NOMO-1 treated with dmso at 0.1 percent for 144 hours (cell line): ENCODE measurements at regions not wholly inside any gene's neighbourhood (a gene's known extent, or its start where the extent isn't known, plus 50 kb on each side); places are given as distances from the start of the nearest gene placed in this dataset.
A peak's percentile ranks its signal among the peaks of the same experiment; 100 is the strongest.

Experiments used
- DNase-seq: peaks from one replicate; lab custom pipeline; 2025; ENCODE audit not compliant: unreplicated experiment; lab: John Stamatoyannopoulos, UW

- no peak for DNase-seq
Measured at GRCh38 chr2:217691920-217692666, 310.7 kb downstream of the TNS1 start.

DNA sequence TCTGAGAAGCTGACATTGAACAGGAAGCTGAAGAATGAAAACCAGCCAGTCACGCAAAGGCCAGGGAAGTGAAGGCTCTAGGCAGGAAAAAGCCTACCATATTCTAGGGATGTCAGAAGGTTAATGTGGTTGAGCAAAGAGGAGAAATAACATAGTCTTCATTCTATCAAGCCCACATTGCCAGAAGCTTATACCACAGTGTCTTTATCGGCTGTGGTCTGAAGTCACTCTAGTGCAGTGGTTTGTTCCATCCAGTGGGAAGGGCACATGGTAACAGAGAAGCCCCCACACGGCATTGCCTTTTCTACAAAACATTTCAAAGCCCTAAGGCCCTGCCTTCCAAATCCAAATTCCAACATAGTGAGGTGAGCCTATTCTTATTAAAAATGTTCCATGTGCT, 311.3 kb downstream of the TNS1 start:
- DNase-seq = no peak

DNA sequence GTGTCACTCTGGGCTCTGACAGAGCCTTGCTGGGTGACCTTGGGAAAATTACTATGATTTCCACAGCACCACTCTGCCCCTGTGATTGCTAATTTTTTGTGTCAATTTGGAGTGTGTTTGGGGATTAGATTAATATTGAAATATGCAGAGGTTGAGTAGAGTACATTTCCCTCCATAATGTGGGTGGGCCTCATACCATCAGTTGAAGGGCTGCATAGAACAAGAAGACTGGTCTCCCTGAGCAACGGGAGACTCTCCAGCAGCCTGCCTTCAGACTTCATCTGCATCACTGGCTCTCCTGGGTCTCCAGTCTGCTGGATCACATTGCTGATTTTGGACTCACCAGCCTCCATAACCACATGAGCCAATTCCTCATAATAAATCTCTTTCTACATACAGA, 313.7 kb downstream of the TNS1 start:
- DNase-seq = no peak

DNA sequence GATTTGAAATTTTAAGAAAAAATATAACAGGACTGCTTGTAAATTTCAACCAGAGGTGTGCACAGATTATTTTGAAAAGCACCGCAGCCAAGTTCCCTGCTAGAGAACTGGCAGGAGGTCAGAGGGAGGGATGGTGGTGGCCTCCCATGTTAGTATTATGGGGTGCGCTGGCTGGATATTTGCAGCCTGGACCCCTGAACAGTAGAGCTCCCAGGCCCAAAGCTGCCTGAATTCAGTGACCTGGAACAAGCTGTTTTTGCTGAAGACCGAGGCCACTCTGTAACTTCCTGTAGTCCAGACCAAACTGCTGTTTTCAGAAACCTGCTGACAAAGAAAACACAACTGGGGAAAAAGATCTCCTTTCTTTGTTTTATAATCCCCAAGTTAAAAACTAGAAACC, 314.3 kb downstream of the TNS1 start:
- no peak for DNase-seq

GRCh38 chr2:217687771-217688170, 315.0 kb downstream of the TNS1 start:
- DNase-seq = no peak

DNA sequence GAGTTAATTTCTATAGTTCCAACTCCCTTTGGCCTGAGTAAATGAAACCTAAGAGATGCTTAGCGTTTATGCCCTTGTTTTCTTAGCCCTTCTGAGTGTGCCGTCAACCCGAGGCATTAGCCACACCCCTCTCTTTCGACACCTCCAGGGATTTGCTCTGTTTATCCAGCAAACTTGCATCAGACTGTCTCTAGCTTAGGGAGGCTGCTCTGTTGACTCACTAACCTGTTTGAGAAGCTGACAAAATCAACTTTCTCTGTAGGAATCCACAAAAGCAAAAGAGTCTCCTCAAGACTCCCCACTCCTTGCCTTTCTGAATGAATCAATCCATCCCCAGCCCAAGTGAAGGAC, 317.6 kb downstream of the TNS1 start:
- DNase-seq = peak; percentile 43

- DNase-seq = no peak
Measured at GRCh38 chr2:217684431-217685254, 318.2 kb downstream of the TNS1 start.

DNA sequence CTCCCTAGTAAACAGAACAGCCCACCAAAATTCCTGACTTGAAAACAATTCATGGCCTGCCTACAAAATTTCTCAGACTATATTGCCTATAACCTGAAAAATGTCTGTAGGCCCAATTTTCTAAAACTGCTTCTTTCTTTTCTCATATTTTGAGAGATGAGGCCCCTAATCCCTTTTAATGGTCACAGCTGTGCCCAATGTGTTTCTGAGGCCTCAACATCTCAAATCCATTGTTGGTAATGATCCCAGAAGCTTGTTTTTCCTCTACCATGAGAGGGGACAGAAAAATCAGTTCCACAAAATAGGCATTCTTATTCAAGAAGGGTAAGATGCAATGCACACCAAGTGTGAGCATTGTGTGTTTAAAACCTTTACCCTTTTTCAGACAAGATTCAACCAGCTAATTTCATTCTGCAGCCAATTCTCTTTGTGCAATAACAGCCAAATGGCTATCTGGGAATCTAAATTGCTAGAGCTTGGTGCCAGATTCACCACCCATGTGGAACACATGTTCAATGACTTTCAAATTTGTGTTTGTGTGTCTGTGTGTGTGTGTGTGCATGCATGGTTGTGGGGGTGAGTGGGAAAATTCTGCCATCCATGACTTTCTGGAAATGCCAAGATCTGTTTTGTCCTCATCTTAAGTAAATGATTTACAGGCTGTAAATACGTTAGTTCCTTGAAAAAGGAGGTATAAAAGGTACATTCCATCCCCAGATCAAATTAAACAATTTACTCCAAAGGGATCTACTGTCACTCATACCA, 319.5 kb downstream of the TNS1 start:
- DNase-seq = no peak

GRCh38 chr2:217681791-217682190, 321.0 kb downstream of the TNS1 start:
- DNase-seq = no peak

DNA sequence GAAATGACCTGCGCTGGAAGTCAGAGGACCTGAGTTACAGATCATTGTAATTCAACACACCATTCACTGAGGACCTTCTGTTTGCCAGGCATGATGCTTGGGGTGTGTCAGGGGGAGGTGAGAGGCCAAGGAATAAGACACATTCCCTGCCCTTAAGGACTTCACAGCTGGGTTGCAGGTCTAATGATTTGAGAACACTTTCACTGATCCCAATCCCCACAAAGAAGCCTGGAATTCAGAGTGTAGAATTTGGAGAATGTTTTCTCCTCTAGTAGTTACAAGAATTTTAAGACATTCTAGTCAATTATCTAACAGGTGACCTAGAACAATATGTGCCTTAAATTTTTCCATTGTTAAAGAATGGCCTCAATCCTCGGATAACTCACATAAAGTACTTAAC, 322.4 kb downstream of the TNS1 start:
- DNase-seq = no peak

GRCh38 chr2:217673627-217674026, 329.2 kb downstream of the TNS1 start:
- DNase-seq = no peak

- DNase-seq = no peak
Measured at GRCh38 chr2:217672472-217672871, 330.3 kb downstream of the TNS1 start.

DNA sequence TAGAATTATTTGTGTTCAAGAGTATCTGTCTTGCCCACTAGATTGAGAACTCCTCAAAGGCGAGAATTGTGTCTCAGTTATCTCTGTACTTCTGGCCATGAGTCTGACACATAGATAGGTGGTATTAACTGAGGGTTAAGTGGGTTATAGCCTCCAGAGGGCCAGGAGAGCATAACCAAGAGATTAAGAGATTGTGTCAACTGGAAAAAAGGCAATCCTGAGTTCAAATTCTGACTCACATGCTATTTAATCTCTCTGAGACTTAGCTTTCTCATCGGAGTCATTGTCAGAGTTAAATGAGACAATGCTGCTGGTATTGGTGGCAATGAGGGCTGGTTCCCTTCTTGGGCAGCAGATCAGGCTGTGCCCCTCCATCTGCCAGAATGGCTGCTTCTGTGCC, 330.9 kb downstream of the TNS1 start:
- no peak for DNase-seq

GRCh38 chr2:217671075-217671474, 331.7 kb downstream of the TNS1 start:
- no peak for DNase-seq

DNA sequence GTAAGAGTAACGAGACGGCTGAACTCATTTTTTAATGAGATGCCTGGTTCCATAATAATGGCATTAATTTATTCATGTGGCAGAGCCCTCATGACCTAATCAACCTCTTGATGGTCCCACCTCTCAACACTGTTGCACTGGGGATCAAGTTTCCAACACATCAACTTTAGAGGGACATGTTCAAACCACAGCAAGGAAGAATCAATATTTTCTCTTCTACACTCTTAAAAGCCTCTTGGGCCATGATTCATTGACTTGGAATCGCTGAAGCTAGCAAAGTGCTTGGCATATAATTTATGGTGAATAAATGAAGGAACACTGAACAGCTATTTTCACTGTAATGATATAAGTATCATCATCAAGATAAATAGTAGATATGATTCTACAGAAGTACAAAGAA, 333.0 kb downstream of the TNS1 start:
- DNase-seq = no peak

- no peak for DNase-seq
Measured at GRCh38 chr2:217667512-217667911, 335.3 kb downstream of the TNS1 start.

DNA sequence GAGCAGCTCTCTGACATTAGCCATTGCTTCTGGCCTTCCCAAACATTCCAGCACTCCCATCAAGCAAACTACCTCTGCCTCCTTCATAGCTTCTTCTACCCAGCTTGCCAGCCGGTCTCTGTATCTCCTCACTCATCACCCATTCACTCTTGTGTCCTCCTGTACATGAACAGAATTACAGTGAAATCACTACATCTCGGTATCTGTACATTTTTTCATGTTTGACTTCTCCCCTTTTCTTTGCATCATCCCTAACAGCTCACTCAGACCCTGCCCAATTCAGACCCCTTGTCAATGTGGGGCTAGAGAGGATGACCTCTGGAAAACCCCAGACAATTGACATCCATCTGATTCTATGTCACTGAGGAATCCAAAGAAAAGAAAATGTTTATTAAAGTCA, 335.8 kb downstream of the TNS1 start:
- no peak for DNase-seq

GRCh38 chr2:217666338-217666737, 336.5 kb downstream of the TNS1 start:
- no peak for DNase-seq

DNA sequence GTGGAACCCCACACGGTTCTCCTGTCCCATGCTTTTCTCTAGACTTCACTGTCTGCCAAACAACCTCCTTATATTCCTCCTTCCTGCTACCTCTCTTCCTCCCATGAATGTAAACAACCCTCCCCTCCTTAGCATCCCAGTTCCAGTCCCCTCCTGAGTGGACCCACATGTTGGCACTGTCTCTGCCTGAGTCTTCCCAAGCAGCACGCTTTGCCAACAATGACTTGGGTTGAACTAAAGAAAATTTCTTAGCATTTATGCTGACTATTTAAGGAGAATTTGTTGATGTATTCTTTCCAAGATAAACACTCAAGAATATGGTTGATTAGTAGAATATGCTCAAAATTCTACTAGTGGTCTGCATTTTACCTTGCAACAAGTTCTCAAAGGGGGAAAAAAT, 338.0 kb downstream of the TNS1 start:
- DNase-seq = no peak

GRCh38 chr2:217662984-217663602, 339.7 kb downstream of the TNS1 start:
- no peak for DNase-seq

DNA sequence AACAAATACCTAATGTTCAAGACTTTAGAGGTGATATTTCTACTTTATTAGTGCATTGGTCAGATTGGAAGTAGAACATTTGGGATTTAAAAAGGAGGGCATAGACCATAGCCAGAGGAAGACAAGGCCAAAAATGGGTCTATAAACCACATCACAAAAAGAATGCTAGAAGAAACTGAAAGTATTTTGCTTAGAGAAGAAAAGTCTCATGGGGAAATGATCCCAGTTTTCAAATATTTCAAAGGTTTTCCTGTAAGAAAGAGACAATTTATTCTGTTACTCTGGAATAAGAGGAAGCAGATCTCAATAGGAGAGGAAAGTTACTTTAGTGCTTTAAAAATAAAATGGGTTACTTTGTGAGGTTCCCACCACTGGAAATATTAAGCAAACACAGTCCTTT, 341.4 kb downstream of the TNS1 start:
- DNase-seq = no peak
